ENCODE measurements at regions not wholly inside any gene's neighbourhood (a gene's known extent, or its start where the extent isn't known, plus 50 kb on each side); places are given as distances from the start of the nearest gene placed in this dataset.

DNA sequence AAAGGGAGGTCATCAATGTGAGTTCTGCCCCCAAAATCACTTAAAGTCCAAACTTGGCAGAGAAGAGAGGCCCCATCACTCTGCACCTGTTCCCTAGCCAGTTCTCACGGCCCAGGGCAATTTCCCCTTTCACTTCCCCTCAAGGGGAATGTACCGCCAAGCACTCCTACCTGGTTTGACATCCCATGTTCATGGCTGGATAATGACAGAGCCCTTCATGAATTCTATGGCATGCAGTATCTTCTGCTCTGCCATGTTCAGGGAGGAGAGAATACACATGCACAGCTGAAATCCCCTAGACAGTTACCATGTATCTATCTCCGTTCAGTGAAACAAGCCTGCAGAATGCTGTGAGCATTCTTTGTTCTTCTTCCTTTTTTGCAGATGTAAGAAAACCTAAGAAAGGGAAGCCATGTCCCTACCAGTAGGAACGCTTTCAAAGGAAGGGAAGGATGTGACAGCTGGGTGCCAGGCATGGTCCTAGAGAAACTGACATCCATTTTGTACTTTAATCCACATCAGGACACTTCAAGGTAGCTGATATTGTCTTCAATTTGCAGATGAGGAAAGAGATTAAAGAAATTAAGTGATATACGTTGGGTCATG is 79.8 kb upstream of the ARID1B start (continued):
- TF ChIP-seq RCOR1 (IDR thresholded peaks at IDR 0.05; ENCODE audit: insufficient replicate concordance, low read length) (no peak), CHD1 (IDR thresholded peaks at IDR 0.05; ENCODE audit: low read depth, low read length) (no peak), RFX5 (IDR thresholded peaks at IDR 0.05; ENCODE audit: low read depth, low read length) (no peak), POLR2A (IDR thresholded peaks at IDR 0.05; ENCODE audit: low read depth, low read length) (no peak)

DNA sequence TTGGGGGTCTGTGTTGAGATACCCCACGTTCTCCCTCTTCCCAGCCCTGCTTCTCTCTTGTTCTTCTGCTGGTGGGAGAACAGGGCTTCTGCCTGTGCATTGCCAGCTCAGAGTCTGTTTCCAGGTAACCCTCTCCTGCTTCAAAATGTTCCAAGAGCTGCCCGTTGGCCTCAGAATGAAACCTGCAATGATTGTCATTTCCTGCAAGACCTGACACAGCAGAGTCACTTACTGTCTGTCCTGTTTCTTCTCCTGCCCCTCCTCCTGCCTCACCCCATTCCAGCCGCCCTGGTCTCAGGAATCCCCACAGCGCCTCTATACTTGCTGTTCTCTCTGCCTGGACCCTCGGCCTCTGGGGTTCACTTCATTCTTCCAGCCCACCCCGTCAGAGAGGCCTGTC is 81.4 kb upstream of the ARID1B start:
- no peaks in the 10 kb centered on the region for H3K9me3 ChIP-seq (ENCODE audit: control insufficient read depth, insufficient read depth, low read length)
- no peaks in the 10 kb centered on the region for H3K27me3 ChIP-seq (ENCODE audit: control insufficient read depth, insufficient read depth, low read length)
- H3K4ac ChIP-seq (ENCODE audit: low read depth, low read length), result no peak overlapping the region
- no peak overlapping the region for H2BK5ac ChIP-seq (ENCODE audit: low read depth, low read length, poor library complexity, severe bottlenecking)
- no peak overlapping the region for H3K4me3 ChIP-seq (ENCODE audit: insufficient read depth, low read depth, low read length)
- no peak overlapping the region for H4K8ac ChIP-seq (ENCODE audit: low read depth in 2 of 2, low read length in 2 of 2)
- H3K14ac ChIP-seq (replicated peaks; ENCODE audit: low read depth, low read length), result no peak overlapping the region
- in situ Hi-C loops (cut with MboI; ENCODE audit: low sequenced_read_pairs), result loop anchor here (25.0 kb wide), 1 partner anchor 1358 kb away; no protein-coding TSS in a partner anchor
- no peak overlapping the region for H2BK15ac ChIP-seq (ENCODE audit: low read depth, low read length)
- H3K23ac ChIP-seq (ENCODE audit: low read depth, low read length), result no peak overlapping the region
- dilution Hi-C loops (cut with HindIII; ENCODE audit: low sequenced_read_pairs, unreplicated experiment), result no loop called here
- POLR2A ChIA-PET (ENCODE audit: unreplicated experiment), result no interaction called here
- no peak overlapping the region for H4K91ac ChIP-seq (ENCODE audit: insufficient read depth, low read depth, low read length)
- no peak overlapping the region for H2AK5ac ChIP-seq (ENCODE audit: low read depth, low read length)
- no peak overlapping the region for H3K18ac ChIP-seq (ENCODE audit: low read depth, low read length)
- 0 out of 2 replicates have a peak, but pooled peaks cover 2% of the 10 kb centered on the region for H3K4me1 ChIP-seq (ENCODE audit: control insufficient read depth, insufficient read depth, low read length)
- H3K36me3 ChIP-seq (ENCODE audit: control insufficient read depth, insufficient read depth, low read length), result no peaks in the 10 kb centered on the region
- intact Hi-C loops (cut with micrococcal nuclease), result no loop called here
- H2AFZ ChIP-seq (replicated peaks; ENCODE audit: low read length, poor library complexity), result no peak overlapping the region
- ATAC-seq (ENCODE audit: low read depth) (no peak), DNase-seq (no peak)
- WGBS, 2 experiments (ENCODE audit: extremely low coverage in 2 of 2, insufficient read length in 1 of 2), result 82% methylated on average over 4 of the region's 6 CpGs; no CpG with 5 or more reads in 1 of the 2 experiments
- no peaks in the 10 kb centered on the region for H3K9me1 ChIP-seq (ENCODE audit: insufficient read depth, low read length)
- H2BK120ac ChIP-seq (ENCODE audit: low read depth, low read length), result no peak overlapping the region
- TF ChIP-seq, protein P1, sequence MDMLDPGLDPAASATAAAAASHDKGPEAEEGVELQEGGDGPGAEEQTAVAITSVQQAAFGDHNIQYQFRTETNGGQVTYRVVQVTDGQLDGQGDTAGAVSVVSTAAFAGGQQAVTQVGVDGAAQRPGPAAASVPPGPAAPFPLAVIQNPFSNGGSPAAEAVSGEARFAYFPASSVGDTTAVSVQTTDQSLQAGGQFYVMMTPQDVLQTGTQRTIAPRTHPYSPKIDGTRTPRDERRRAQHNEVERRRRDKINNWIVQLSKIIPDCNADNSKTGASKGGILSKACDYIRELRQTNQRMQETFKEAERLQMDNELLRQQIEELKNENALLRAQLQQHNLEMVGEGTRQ (IDR thresholded peaks at IDR 0.05; ENCODE audit: low read depth, low read length), result no peak
- no peak for TF ChIP-seq RCOR1 (IDR thresholded peaks at IDR 0.05; ENCODE audit: insufficient replicate concordance, low read length)
- TF ChIP-seq MXI1 (IDR thresholded peaks at IDR 0.05; ENCODE audit: borderline replicate concordance, low read depth, low read length), result no peak
- TF ChIP-seq SMC3 (IDR thresholded peaks at IDR 0.05; ENCODE audit: low read depth, low read length), result no peak
- TF ChIP-seq BHLHE40 (IDR thresholded peaks at IDR 0.05; ENCODE audit: low read depth, low read length), result no peak
- no peak for TF ChIP-seq MAFK (IDR thresholded peaks at IDR 0.05; ENCODE audit: low read depth, low read length)
- TF ChIP-seq MAZ (IDR thresholded peaks at IDR 0.05; ENCODE audit: borderline replicate concordance, low read depth, low read length), result no peak
- no peak for TF ChIP-seq NFE2L2 (IDR thresholded peaks at IDR 0.05; ENCODE audit: low read depth, low read length)
- no peak for TF ChIP-seq RAD21 (IDR thresholded peaks at IDR 0.05; ENCODE audit: low read length)
- TF ChIP-seq, protein P2, sequence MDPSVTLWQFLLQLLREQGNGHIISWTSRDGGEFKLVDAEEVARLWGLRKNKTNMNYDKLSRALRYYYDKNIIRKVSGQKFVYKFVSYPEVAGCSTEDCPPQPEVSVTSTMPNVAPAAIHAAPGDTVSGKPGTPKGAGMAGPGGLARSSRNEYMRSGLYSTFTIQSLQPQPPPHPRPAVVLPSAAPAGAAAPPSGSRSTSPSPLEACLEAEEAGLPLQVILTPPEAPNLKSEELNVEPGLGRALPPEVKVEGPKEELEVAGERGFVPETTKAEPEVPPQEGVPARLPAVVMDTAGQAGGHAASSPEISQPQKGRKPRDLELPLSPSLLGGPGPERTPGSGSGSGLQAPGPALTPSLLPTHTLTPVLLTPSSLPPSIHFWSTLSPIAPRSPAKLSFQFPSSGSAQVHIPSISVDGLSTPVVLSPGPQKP (IDR thresholded peaks at IDR 0.05; ENCODE audit: borderline replicate concordance, low read depth, low read length), result no peak
- TF ChIP-seq RFX5 (IDR thresholded peaks at IDR 0.05; ENCODE audit: low read depth, low read length), result no peak
- TF ChIP-seq CEBPB (IDR thresholded peaks at IDR 0.05; ENCODE audit: low read depth, low read length), result no peak
- CTCF ChIA-PET, result no interaction called here
- no peak overlapping the region for H3K56ac ChIP-seq (ENCODE audit: extremely low read depth, insufficient read depth, low read length)
- H4K20me1 ChIP-seq (ENCODE audit: insufficient read depth, low read length), result no peaks in the 10 kb centered on the region
- no peaks in the 10 kb centered on the region for H3K79me1 ChIP-seq (ENCODE audit: low read depth in 1 of 2, low read length in 2 of 2)
- no peak overlapping the region for H3K9ac ChIP-seq (ENCODE audit: low read depth, low read length)
- no TSS peak for BruUV-seq (replicated peaks)
- H4K5ac ChIP-seq (ENCODE audit: low read depth, low read length), result no peak overlapping the region
- no peak overlapping the region for H3K27ac ChIP-seq (ENCODE audit: insufficient read depth, low read length)
- H2AK9ac ChIP-seq (replicated peaks; ENCODE audit: low read depth, low read length, poor library complexity), result no peak overlapping the region
- no peak overlapping the region for H3K4me2 ChIP-seq (ENCODE audit: low read depth, low read length)
- no peak overlapping the region for H2BK20ac ChIP-seq (ENCODE audit: low read depth, low read length)
